SK-N-SH (cell line): ENCODE measurements at regions not wholly inside any gene's neighbourhood (a gene's known extent, or its start where the extent isn't known, plus 50 kb on each side); places are given as distances from the start of the nearest gene placed in this dataset.

Experiments
- GABPA ChIP-seq: IDR thresholded peaks from 2 replicates; pipeline ENCODE4 v1.4.0; 2012; ENCODE audit warnings: low read depth, mild to moderate bottlenecking
- NRF1 ChIP-seq: IDR thresholded peaks from 2 replicates; pipeline ENCODE4 v1.6.1; 2012; ENCODE audit warnings: low read depth, mild to moderate bottlenecking, low read length
- POLR2AphosphoS5 ChIP-seq: IDR thresholded peaks from 2 replicates; pipeline ENCODE4 v1.6.1; 2012; ENCODE audit warnings: low read depth, low read length
- RFX5 ChIP-seq: IDR thresholded peaks from 2 replicates; pipeline ENCODE4 v1.6.1; 2012; ENCODE audit warnings: mild to moderate bottlenecking, improper control_type of control experiment, low read length
- SMC3 ChIP-seq: IDR thresholded peaks from 2 replicates; pipeline ENCODE4 v1.6.1; 2012; ENCODE audit warnings: low read depth, low read length, improper control_type of control experiment
- TF ChIP-seq, protein P1 (sequence below): fragments of 200-600 bp; sonication (generic); IDR thresholded peaks from 2 replicates; pipeline ENCODE4 v1.6.1; 2017; ENCODE audit warnings: antibody characterized with exemption, mild to moderate bottlenecking, moderate library complexity

DNA sequence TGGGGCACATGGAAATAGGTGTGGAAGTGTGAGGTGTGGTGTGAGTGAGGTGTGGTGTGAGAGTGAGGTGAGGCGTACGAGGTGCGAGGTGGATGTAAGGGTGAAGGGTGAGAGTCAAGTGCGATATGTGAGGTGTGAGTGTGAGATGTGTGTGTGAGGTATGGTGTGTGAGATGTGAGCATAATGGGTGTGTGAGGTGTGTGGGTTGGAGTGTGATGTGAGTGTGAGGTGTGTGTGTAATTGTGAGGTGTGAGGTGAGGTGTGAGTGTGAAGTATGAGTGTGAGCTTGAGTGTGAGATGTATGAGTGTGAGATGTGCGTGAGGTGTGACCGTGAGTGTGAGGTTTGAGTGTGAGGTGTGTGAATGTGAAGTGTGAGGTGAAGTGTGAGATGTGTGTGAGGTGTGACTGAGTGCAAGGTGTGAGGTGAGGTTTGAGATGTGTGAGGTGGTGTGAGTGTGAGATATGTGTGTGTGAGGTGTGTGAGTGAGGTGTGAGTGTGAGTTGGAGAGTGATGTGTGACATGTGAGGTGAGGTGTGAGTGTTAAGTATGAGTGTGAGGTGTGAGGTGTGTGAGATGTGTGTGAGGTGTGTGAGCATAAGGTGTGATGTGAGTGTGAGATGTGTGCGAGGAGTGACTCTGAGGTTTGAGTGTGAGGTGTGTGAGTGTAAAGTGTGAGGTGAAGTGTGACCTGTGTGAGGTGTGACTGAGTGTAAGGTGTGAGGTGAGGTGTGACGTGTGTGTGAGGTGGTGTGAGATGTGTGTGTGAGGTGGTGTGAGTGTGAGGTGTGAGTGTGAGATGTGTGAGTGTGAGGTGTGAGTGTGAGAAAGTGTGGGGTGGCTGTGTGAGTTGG, 354.0 kb downstream of the FOXL1 start:
- TF ChIP-seq GABPA (no peak), NRF1 (no peak), POLR2AphosphoS5 (no peak), RFX5 (no peak), SMC3 (no peak)
- TF ChIP-seq, protein P1, sequence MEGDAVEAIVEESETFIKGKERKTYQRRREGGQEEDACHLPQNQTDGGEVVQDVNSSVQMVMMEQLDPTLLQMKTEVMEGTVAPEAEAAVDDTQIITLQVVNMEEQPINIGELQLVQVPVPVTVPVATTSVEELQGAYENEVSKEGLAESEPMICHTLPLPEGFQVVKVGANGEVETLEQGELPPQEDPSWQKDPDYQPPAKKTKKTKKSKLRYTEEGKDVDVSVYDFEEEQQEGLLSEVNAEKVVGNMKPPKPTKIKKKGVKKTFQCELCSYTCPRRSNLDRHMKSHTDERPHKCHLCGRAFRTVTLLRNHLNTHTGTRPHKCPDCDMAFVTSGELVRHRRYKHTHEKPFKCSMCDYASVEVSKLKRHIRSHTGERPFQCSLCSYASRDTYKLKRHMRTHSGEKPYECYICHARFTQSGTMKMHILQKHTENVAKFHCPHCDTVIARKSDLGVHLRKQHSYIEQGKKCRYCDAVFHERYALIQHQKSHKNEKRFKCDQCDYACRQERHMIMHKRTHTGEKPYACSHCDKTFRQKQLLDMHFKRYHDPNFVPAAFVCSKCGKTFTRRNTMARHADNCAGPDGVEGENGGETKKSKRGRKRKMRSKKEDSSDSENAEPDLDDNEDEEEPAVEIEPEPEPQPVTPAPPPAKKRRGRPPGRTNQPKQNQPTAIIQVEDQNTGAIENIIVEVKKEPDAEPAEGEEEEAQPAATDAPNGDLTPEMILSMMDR, result no peak
